Neural cell (in vitro differentiated cells): ENCODE measurements at regions not wholly inside any gene's neighbourhood (a gene's known extent, or its start where the extent isn't known, plus 50 kb on each side); places are given as distances from the start of the nearest gene placed in this dataset.

Experiments used
- H2AFZ ChIP-seq: fragments of 200-600, 300-800 bp; sonication (generic), shearing (Covaris generic); 2 replicates; pipeline ENCODE4 v1.6.0; 2014; ENCODE audit warnings: low read depth, mild to moderate bottlenecking, antibody characterized with exemption, low read length, moderate library complexity
- H3F3A ChIP-seq: fragments of 200-600 bp; shearing (Covaris generic); 2 replicates; pipeline ENCODE4 v1.6.1; 2016; ENCODE audit warnings: mild to moderate bottlenecking, moderate library complexity, mixed read lengths, antibody characterized with exemption, low read length; ENCODE audit not compliant: insufficient read depth, poor library complexity, severe bottlenecking
- H3K27ac ChIP-seq: fragments of 200-600, 300-800 bp; sonication (generic), shearing (Covaris generic); 2 replicates; pipeline ENCODE4 v1.5.1; 2014; ENCODE audit warnings: mild to moderate bottlenecking, low read length, moderate library complexity
- H3K27me3 ChIP-seq: fragments of 300-800, 200-600 bp; sonication (generic), shearing (Covaris generic); 2 replicates; pipeline ENCODE4 v1.6.0; 2014; ENCODE audit warnings: mild to moderate bottlenecking, low read depth, low read length, moderate library complexity; ENCODE audit not compliant: insufficient read depth
- H3K36me3 ChIP-seq: fragments of 300-800, 200-600 bp; sonication (generic), shearing (Covaris generic); 2 replicates; pipeline ENCODE4 v1.5.1; 2014; ENCODE audit warnings: mild to moderate bottlenecking, antibody characterized with exemption, low read length, moderate library complexity; ENCODE audit not compliant: insufficient read depth
- H3K4me2 ChIP-seq: fragments of 300-800, 200-600 bp; sonication (generic), shearing (Covaris generic); 2 replicates; pipeline ENCODE4 v1.6.0; 2014; ENCODE audit warnings: mild to moderate bottlenecking, low read length
- H3K4me3 ChIP-seq: fragments of 300-800, 200-600 bp; sonication (generic), shearing (Covaris generic); 2 replicates; pipeline ENCODE4 v1.5.1; 2014; ENCODE audit warnings: mild to moderate bottlenecking, low read length, moderate library complexity
- H3K79me2 ChIP-seq: fragments of 200-600 bp; shearing (Covaris generic); replicated peaks from 2 replicates; pipeline ENCODE4 v1.6.0; 2014; ENCODE audit warnings: mild to moderate bottlenecking, low read length, moderate library complexity; ENCODE audit not compliant: insufficient read depth
- H3K9ac ChIP-seq: fragments of 300-800, 200-600 bp; sonication (generic), shearing (Covaris generic); 2 replicates; pipeline ENCODE4 v1.6.1; 2016; ENCODE audit warnings: mild to moderate bottlenecking, low read length, mixed read lengths
- H3K9me2 ChIP-seq: fragments of 200-600 bp; shearing (Covaris generic); 2 replicates; pipeline ENCODE4 v1.6.1; 2016; ENCODE audit warnings: mild to moderate bottlenecking, low read length, mixed read lengths; ENCODE audit not compliant: insufficient read depth
- H3K9me3 ChIP-seq: fragments of 200-600, 300-800 bp; sonication (generic), shearing (Covaris generic); 2 replicates; pipeline ENCODE4 v1.6.1; 2016; ENCODE audit warnings: mild to moderate bottlenecking, mixed run types, low read length, moderate library complexity, mixed read lengths
- H4K20me1 ChIP-seq: fragments of 200-600 bp; shearing (Covaris generic); 2 replicates; pipeline ENCODE4 v1.6.1; 2016; ENCODE audit warnings: mild to moderate bottlenecking, mixed run types; ENCODE audit not compliant: insufficient read depth
- CTCF ChIP-seq: fragments of 450-650 bp; IDR thresholded peaks from 2 replicates; pipeline ENCODE4 v1.5.1; 2014; ENCODE audit warnings: antibody characterized with exemption, mild to moderate bottlenecking, moderate library complexity; ENCODE audit not compliant: poor library complexity, severe bottlenecking
- EP300 ChIP-seq: fragments of 450-650 bp; conservative IDR thresholded peaks from 2 replicates; pipeline ENCODE4 v1.6.1; 2014; ENCODE audit warnings: antibody characterized with exemption, mild to moderate bottlenecking, moderate library complexity; ENCODE audit not compliant: poor library complexity, severe bottlenecking
- EZH2 ChIP-seq: fragments of 200-600, 300-800 bp; shearing (Covaris generic), sonication (generic); IDR thresholded peaks from 2 replicates; pipeline ENCODE4 v1.6.1; 2014; ENCODE audit warnings: antibody characterized with exemption, low read length, borderline replicate concordance, mild to moderate bottlenecking; ENCODE audit not compliant: insufficient read depth, poor library complexity, severe bottlenecking
- MXI1 ChIP-seq: fragments of 450-650 bp; conservative IDR thresholded peaks from 2 replicates; pipeline ENCODE4 v1.6.1; 2014; ENCODE audit warnings: antibody characterized with exemption, mild to moderate bottlenecking; ENCODE audit not compliant: poor library complexity, severe bottlenecking
- POLR2AphosphoS5 ChIP-seq: IDR thresholded peaks from 2 replicates; pipeline ENCODE4 v1.6.1; 2012
- RAD21 ChIP-seq: fragments of 450-650 bp; conservative IDR thresholded peaks from 2 replicates; pipeline ENCODE4 v1.6.1; 2014; ENCODE audit warnings: antibody characterized with exemption, mild to moderate bottlenecking, moderate library complexity
- REST ChIP-seq: IDR thresholded peaks from 2 replicates; pipeline ENCODE4 v1.6.1; 2012; ENCODE audit warnings: borderline replicate concordance
- SMC3 ChIP-seq: fragments of 450-650 bp; conservative IDR thresholded peaks from 2 replicates; pipeline ENCODE4 v1.6.1; 2014; ENCODE audit warnings: antibody characterized with exemption, mild to moderate bottlenecking, moderate library complexity; ENCODE audit not compliant: poor library complexity
- TAF1 ChIP-seq: IDR thresholded peaks from 2 replicates; pipeline ENCODE4 v1.6.1; 2012; ENCODE audit warnings: low read depth

GRCh38 chr2:83730223-83730622 lies 728.9 kb downstream of the SUCLG1 start:
- H3K4me2 ChIP-seq: no peak overlapping the region
- H3K79me2 ChIP-seq: no peaks in the 10 kb centered on the region
- no peaks in the 10 kb centered on the region for H3K9me3 ChIP-seq
- H4K20me1 ChIP-seq: no peaks in the 10 kb centered on the region
- H2AFZ ChIP-seq: no peak overlapping the region
- no peak for TF ChIP-seq RAD21
- H3K36me3 ChIP-seq: no peaks in the 10 kb centered on the region
- H3K27ac ChIP-seq: no peak overlapping the region
- H3K4me3 ChIP-seq: no peak overlapping the region
- no peaks in the 10 kb centered on the region for H3K9me2 ChIP-seq
- H3K9ac ChIP-seq: no peak overlapping the region
- H3F3A ChIP-seq: no peaks in the 10 kb centered on the region
- no peaks in the 10 kb centered on the region for H3K27me3 ChIP-seq

GRCh38 chr2:83725735-83726134 lies 733.3 kb downstream of the SUCLG1 start:
- Histone ChIP-seq H3K27me3 (no peaks in the 10 kb centered on the region), H3K4me2 (no peak overlapping the region), H3K9ac (no peak overlapping the region), H3K36me3 (no peaks in the 10 kb centered on the region), H2AFZ (no peak overlapping the region), H3K9me3 (no peaks in the 10 kb centered on the region), H3K79me2 (no peaks in the 10 kb centered on the region), H3F3A (no peaks in the 10 kb centered on the region), H3K27ac (no peak overlapping the region), H3K4me3 (no peak overlapping the region), H4K20me1 (no peaks in the 10 kb centered on the region), H3K9me2 (no peaks in the 10 kb centered on the region)
- no peak for TF ChIP-seq EZH2
- no peak for TF ChIP-seq POLR2AphosphoS5
- no peak for TF ChIP-seq TAF1
- TF ChIP-seq REST: no peak

- Histone ChIP-seq H3K9me3 (no peaks in the 10 kb centered on the region), H2AFZ (no peak overlapping the region), H3K36me3 (no peaks in the 10 kb centered on the region), H3K9ac (no peak overlapping the region), H3K27ac (no peak overlapping the region), H3K79me2 (no peaks in the 10 kb centered on the region), H3K4me2 (no peak overlapping the region), H3K9me2 (no peaks in the 10 kb centered on the region), H3F3A (no peaks in the 10 kb centered on the region), H3K4me3 (no peak overlapping the region), H3K27me3 (no peaks in the 10 kb centered on the region), H4K20me1 (no peaks in the 10 kb centered on the region)
- TF ChIP-seq EZH2 (no peak), TAF1 (no peak), EP300 (no peak), POLR2AphosphoS5 (no peak), SMC3 (no peak), MXI1 (no peak), REST (no peak), RAD21 (no peak), CTCF (no peak)
Measured at GRCh38 chr2:83705146-83705545, 753.9 kb downstream of the SUCLG1 start.
